Stomach (tissue), 4 donors: ENCODE measurements at regions not wholly inside any gene's neighbourhood (a gene's known extent, or its start where the extent isn't known, plus 50 kb on each side); places are given as distances from the start of the nearest gene placed in this dataset.

ENCODE experiments used
- CTCF ChIP-seq, 7 experiments: fragments of 450-650 bp in 4 of 7; fragments of 200-600 bp in 3 of 7; sonication (generic) in 3 of 7; IDR thresholded peaks; one replicate each; pipeline ENCODE4 v1.5.1; 2016 to 2019; ENCODE audit warnings: antibody characterized with exemption in 7 of 7, control low read depth in 2 of 7, mild to moderate bottlenecking in 1 of 7
- EP300 ChIP-seq: sonication (generic); formaldehyde crosslinking; IDR thresholded peaks from one replicate; pipeline ENCODE4 v1.6.1; 2017; ENCODE audit warnings: antibody characterized with exemption
- POLR2A ChIP-seq, 4 donors: fragments of 450-650 bp; IDR thresholded peaks; one replicate each; pipeline ENCODE4 v1.6.1; 2016; ENCODE audit warnings: antibody characterized with exemption in 4 of 4, control low read depth in 2 of 4, mild to moderate bottlenecking in 1 of 4, moderate library complexity in 1 of 4
- POLR2AphosphoS5 ChIP-seq, 3 donors: sonication (generic); formaldehyde crosslinking; IDR thresholded peaks; one replicate each; pipeline ENCODE4 v1.6.1; 2016; ENCODE audit warnings: antibody characterized with exemption in 3 of 3

- TF ChIP-seq POLR2A (IDR thresholded peaks at IDR 0.05): no peak
- no peak for TF ChIP-seq CTCF (IDR thresholded peaks at IDR 0.05)
- TF ChIP-seq POLR2AphosphoS5 (IDR thresholded peaks at IDR 0.05): no peak
- no peak for TF ChIP-seq EP300
Measured at GRCh38 chr10:131406676-131407392, 95.3 kb upstream of the TCERG1L start.
